Right lobe of liver (tissue), 4 donors: ENCODE measurements at regions not wholly inside any gene's neighbourhood (a gene's known extent, or its start where the extent isn't known, plus 50 kb on each side); places are given as distances from the start of the nearest gene placed in this dataset.

Experiments used
- CTCF ChIP-seq, 4 donors: fragments of 200-600 bp in 3 of 4; fragments of 450-650 bp in 1 of 4; IDR thresholded peaks; one replicate each; pipeline versions ENCODE4 v1.5.1 to v1.8.0; 2016 to 2022; ENCODE audit warnings: antibody characterized with exemption in 4 of 4, mild to moderate bottlenecking in 2 of 4
- POLR2A ChIP-seq: fragments of 450-650 bp; IDR thresholded peaks from one replicate; pipeline ENCODE4 v1.6.1; 2017; ENCODE audit warnings: antibody characterized with exemption, mild to moderate bottlenecking
- donor health status: DM: no; HTN: no; CAD: no.
- donor health status: DM: no; HTN: no; CAD: no.
- donor health status: DM: no; HTN: yes; CAD: no.

GRCh38 chr7:13257661-13258060 is 570.2 kb downstream of the ARL4A start:
- TF ChIP-seq CTCF (IDR thresholded peaks at IDR 0.05) (no peak), POLR2A (no peak)
